ENCODE measurements at regions not wholly inside any gene's neighbourhood (a gene's known extent, or its start where the extent isn't known, plus 50 kb on each side); places are given as distances from the start of the nearest gene placed in this dataset.

DNA sequence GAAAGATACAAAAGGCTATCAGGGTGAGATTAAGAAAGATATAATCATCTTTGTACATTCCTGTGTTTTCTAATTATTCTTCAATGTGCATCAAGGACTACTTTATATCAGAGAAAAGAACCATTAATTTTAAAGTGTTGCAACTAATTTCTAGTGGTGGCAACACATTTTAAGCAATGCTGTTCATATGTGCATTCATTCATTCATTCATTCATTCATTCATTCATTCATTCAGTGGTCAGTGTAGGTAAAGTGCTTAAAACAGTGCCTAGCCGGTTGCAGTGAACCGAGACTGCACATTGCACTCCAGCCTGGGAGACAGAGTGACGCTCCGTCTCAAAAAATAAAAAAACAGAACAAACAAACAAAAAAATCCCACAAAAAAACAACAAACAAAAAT is 155.7 kb upstream of the ZNF536 start:
- Mint-ChIP-seq H3K27me3 (ENCODE audit: unreplicated experiment) (no peaks in the 10 kb centered on the region), H3K4me1 (ENCODE audit: low read depth, unreplicated experiment) (no peaks in the 10 kb centered on the region), H3K4me3 (ENCODE audit: low read depth, unreplicated experiment) (no peak overlapping the region), H3K27ac (ENCODE audit: unreplicated experiment) (no peak overlapping the region), H3K36me3 (ENCODE audit: insufficient read depth, unreplicated experiment) (no peaks in the 10 kb centered on the region), H3K9me3 (ENCODE audit: low read depth, unreplicated experiment) (peaks cover 12% of the 10 kb centered on the region)
- intact Hi-C loops (cut with micrococcal nuclease; ENCODE audit: unreplicated experiment) = no loop called here
- DNase-seq = no peak
- BruUV-seq (replicated peaks) = no TSS peak
- TF ChIP-seq, protein P1, sequence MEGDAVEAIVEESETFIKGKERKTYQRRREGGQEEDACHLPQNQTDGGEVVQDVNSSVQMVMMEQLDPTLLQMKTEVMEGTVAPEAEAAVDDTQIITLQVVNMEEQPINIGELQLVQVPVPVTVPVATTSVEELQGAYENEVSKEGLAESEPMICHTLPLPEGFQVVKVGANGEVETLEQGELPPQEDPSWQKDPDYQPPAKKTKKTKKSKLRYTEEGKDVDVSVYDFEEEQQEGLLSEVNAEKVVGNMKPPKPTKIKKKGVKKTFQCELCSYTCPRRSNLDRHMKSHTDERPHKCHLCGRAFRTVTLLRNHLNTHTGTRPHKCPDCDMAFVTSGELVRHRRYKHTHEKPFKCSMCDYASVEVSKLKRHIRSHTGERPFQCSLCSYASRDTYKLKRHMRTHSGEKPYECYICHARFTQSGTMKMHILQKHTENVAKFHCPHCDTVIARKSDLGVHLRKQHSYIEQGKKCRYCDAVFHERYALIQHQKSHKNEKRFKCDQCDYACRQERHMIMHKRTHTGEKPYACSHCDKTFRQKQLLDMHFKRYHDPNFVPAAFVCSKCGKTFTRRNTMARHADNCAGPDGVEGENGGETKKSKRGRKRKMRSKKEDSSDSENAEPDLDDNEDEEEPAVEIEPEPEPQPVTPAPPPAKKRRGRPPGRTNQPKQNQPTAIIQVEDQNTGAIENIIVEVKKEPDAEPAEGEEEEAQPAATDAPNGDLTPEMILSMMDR (IDR thresholded peaks at IDR 0.05; ENCODE audit: unreplicated experiment) = no peak
- CTCF ChIA-PET = no interaction called here

DNA sequence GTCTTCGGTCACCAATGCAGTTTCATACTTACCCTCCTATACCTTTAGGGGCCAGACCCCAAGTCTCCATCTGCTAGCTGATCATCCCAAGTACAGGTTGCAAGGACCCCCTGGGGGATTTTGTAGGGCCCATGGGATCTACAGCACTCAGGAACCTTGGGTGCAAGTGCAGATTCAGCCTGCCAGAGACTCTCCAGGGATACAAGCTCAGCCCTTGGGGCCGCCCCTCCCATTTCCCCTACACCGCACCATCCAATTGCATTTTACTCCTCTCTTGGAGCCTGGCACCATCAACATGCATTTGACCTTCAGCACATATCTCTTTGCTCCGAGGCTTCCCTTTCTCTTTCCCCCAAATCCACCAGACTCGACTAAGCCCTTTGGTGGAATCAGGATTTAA is 154.7 kb upstream of the ZNF536 start:
- H3K27me3 Mint-ChIP-seq (ENCODE audit: unreplicated experiment) = no peaks in the 10 kb centered on the region
- H3K9me3 Mint-ChIP-seq (ENCODE audit: low read depth, unreplicated experiment) = peaks cover 8% of the 10 kb centered on the region
- H3K36me3 Mint-ChIP-seq (ENCODE audit: insufficient read depth, unreplicated experiment) = no peaks in the 10 kb centered on the region
- H3K27ac Mint-ChIP-seq (ENCODE audit: unreplicated experiment) = no peak overlapping the region
- CTCF ChIA-PET = no interaction called here
- no peaks in the 10 kb centered on the region for H3K4me1 Mint-ChIP-seq (ENCODE audit: low read depth, unreplicated experiment)
- BruUV-seq (replicated peaks) = no TSS peak
- TF ChIP-seq, protein P1 (IDR thresholded peaks at IDR 0.05; ENCODE audit: unreplicated experiment) = no peak
- H3K4me3 Mint-ChIP-seq (ENCODE audit: low read depth, unreplicated experiment) = no peak overlapping the region
- intact Hi-C loops (cut with micrococcal nuclease; ENCODE audit: unreplicated experiment) = no loop called here
- DNase-seq = no peak

DNA sequence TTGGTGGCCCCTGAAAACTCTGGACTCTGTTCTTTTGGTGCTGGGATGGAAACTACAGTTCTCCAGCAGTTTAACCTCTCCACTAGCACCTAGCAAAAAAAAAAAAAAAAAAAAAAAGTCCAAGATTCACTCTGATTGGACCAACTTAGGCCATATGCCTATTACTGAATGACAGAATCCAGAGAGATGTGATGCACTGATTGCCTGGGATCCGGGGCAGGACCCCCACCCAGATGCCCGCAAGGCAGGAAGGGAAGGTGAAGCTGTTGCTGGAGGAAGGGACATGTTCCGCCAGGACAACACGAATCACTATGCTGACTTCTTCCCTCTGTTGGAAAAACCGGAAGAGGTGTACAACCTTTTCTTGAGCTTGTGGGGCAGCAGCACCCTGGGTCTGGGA is 152.5 kb upstream of the ZNF536 start:
- H3K4me3 Mint-ChIP-seq (ENCODE audit: low read depth, unreplicated experiment) = no peak overlapping the region
- no TSS peak for BruUV-seq (replicated peaks)
- CTCF ChIA-PET = no interaction called here
- peaks cover 7% of the 10 kb centered on the region for H3K9me3 Mint-ChIP-seq (ENCODE audit: low read depth, unreplicated experiment)
- no peak for DNase-seq
- TF ChIP-seq, protein P1 (IDR thresholded peaks at IDR 0.05; ENCODE audit: unreplicated experiment) = no peak
- H3K27ac Mint-ChIP-seq (ENCODE audit: unreplicated experiment) = no peak overlapping the region
- H3K36me3 Mint-ChIP-seq (ENCODE audit: insufficient read depth, unreplicated experiment) = no peaks in the 10 kb centered on the region
- intact Hi-C loops (cut with micrococcal nuclease; ENCODE audit: unreplicated experiment) = no loop called here
- H3K4me1 Mint-ChIP-seq (ENCODE audit: low read depth, unreplicated experiment) = no peaks in the 10 kb centered on the region
- H3K27me3 Mint-ChIP-seq (ENCODE audit: unreplicated experiment) = peaks cover 13% of the 10 kb centered on the region

DNA sequence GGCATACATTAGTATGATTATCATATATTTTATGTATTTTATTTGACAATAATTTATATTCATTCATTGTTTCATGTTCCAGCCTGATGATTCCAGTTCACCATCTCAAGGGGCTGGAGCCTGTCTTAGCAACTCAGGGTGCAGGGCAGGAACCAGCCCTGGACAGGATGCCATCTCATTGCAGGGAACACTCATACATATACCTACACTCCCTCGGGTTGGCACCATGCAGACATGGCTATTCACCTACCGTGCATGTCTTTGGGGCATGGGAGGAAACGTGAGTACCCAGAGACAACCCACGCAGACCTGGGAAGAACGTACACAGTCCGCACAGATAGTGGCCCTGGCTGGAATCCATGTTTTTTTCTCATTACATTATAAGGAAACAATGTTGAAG is 151.0 kb upstream of the ZNF536 start:
- TF ChIP-seq, protein P1 (IDR thresholded peaks at IDR 0.05; ENCODE audit: unreplicated experiment) = no peak
- Mint-ChIP-seq H3K36me3 (ENCODE audit: insufficient read depth, unreplicated experiment) (no peaks in the 10 kb centered on the region), H3K4me3 (ENCODE audit: low read depth, unreplicated experiment) (no peak overlapping the region), H3K9me3 (ENCODE audit: low read depth, unreplicated experiment) (peaks cover 11% of the 10 kb centered on the region), H3K4me1 (ENCODE audit: low read depth, unreplicated experiment) (no peaks in the 10 kb centered on the region), H3K27ac (ENCODE audit: unreplicated experiment) (no peak overlapping the region), H3K27me3 (ENCODE audit: unreplicated experiment) (peaks cover 14% of the 10 kb centered on the region)
- no peak for DNase-seq
- intact Hi-C loops (cut with micrococcal nuclease; ENCODE audit: unreplicated experiment) = no loop called here
- no TSS peak for BruUV-seq (replicated peaks)
- CTCF ChIA-PET = no interaction called here

All from Calu3 (cell line).